B cell (primary cell): ENCODE measurements at regions not wholly inside any gene's neighbourhood (a gene's known extent, or its start where the extent isn't known, plus 50 kb on each side); places are given as distances from the start of the nearest gene placed in this dataset.

Source experiments
- CTCF ChIP-seq: fragments of 200-600 bp; IDR thresholded peaks from one replicate; pipeline ENCODE4 v1.8.0; 2022; ENCODE audit warnings: antibody characterized with exemption, mild to moderate bottlenecking
- EZH2 ChIP-seq: IDR thresholded peaks from 2 replicates; pipeline ENCODE4 v1.6.1; 2012; ENCODE audit warnings: borderline replicate concordance, low read depth, mild to moderate bottlenecking, moderate library complexity, low read length; ENCODE audit not compliant: insufficient read depth, poor library complexity, severe bottlenecking

- TF ChIP-seq CTCF (no peak), EZH2 (no peak)
Observed at GRCh38 chr21:22556829-22557228, 1558.6 kb downstream of the NCAM2 start.
